ENCODE measurements at regions not wholly inside any gene's neighbourhood (a gene's known extent, or its start where the extent isn't known, plus 50 kb on each side); places are given as distances from the start of the nearest gene placed in this dataset.

DNA sequence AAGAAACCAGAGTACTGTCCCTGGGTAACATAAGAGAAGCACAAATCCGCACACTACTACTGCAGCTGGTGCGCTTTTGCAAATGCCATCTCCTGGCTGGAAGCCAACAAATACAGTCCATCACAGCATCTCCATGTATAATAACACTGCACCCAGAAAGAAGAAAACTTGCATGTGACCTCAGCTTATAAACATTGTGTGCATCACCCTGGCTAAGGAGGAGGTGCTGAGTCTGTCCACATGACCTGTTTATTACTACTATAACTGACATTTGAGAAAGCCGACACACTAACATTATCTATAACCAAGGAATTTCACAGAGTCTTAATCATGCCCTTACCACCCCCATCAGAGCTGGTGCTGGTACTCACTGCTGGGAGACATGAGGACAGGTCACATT, 516.8 kb downstream of the CFAP47 start:
- H4K20me1 ChIP-seq (ENCODE audit: insufficient read depth): no peaks in the 10 kb centered on the region
- H3K4me3 ChIP-seq (ENCODE audit: low read length): no peak overlapping the region
- no peaks in the 10 kb centered on the region for H3K9me3 ChIP-seq (ENCODE audit: low read length)
- TF ChIP-seq EP300 (conservative IDR thresholded peaks at IDR 0.05; ENCODE audit: poor library complexity, severe bottlenecking): no peak
- H3K4me2 ChIP-seq (ENCODE audit: low read length): no peak overlapping the region
- no peak overlapping the region for H2AFZ ChIP-seq (ENCODE audit: low read depth, low read length)
- H3K9ac ChIP-seq (ENCODE audit: low read length): no peak overlapping the region
- no peaks in the 10 kb centered on the region for H3K27me3 ChIP-seq (ENCODE audit: insufficient read depth, low read depth, low read length)
- no peaks in the 10 kb centered on the region for H3K36me3 ChIP-seq (ENCODE audit: insufficient read depth, low read length)
- H3F3A ChIP-seq (ENCODE audit: insufficient read depth, low read length, poor library complexity, severe bottlenecking): no peaks in the 10 kb centered on the region
- no peaks in the 10 kb centered on the region for H3K79me2 ChIP-seq (replicated peaks; ENCODE audit: insufficient read depth, low read length)
- no peaks in the 10 kb centered on the region for H3K9me2 ChIP-seq (ENCODE audit: insufficient read depth, low read length)
- H3K27ac ChIP-seq (ENCODE audit: low read length): no peak overlapping the region

DNA sequence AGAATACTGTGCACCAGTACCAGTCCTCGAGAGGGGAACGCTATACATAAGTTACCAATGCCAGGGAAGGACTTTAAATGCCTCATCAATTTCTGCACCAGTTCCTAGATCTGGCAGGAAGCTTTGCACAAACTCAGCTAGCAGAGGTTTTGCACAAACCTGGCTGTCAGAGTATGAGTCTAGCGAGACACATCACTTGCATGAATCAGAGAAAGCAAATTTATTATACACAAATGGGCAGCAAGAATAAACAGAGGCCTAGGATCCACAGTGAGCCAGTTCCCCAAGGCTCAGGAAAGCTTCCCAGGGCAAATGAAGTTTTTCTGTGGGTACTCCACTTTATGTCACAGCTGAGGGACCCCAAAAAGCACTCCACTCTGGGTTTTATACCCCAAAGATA, 523.5 kb downstream of the CFAP47 start:
- TF ChIP-seq, protein P1, sequence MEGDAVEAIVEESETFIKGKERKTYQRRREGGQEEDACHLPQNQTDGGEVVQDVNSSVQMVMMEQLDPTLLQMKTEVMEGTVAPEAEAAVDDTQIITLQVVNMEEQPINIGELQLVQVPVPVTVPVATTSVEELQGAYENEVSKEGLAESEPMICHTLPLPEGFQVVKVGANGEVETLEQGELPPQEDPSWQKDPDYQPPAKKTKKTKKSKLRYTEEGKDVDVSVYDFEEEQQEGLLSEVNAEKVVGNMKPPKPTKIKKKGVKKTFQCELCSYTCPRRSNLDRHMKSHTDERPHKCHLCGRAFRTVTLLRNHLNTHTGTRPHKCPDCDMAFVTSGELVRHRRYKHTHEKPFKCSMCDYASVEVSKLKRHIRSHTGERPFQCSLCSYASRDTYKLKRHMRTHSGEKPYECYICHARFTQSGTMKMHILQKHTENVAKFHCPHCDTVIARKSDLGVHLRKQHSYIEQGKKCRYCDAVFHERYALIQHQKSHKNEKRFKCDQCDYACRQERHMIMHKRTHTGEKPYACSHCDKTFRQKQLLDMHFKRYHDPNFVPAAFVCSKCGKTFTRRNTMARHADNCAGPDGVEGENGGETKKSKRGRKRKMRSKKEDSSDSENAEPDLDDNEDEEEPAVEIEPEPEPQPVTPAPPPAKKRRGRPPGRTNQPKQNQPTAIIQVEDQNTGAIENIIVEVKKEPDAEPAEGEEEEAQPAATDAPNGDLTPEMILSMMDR (IDR thresholded peaks at IDR 0.05; ENCODE audit: poor library complexity, severe bottlenecking): no peak
- TF ChIP-seq REST (IDR thresholded peaks at IDR 0.05; ENCODE audit: borderline replicate concordance): no peak
- no peak for TF ChIP-seq POLR2AphosphoS5 (IDR thresholded peaks at IDR 0.05)
- TF ChIP-seq RAD21 (conservative IDR thresholded peaks at IDR 0.05): no peak
- no peak for TF ChIP-seq SMC3 (conservative IDR thresholded peaks at IDR 0.05; ENCODE audit: poor library complexity)
- no peak for TF ChIP-seq TAF1 (IDR thresholded peaks at IDR 0.05; ENCODE audit: low read depth)
- TF ChIP-seq EP300 (conservative IDR thresholded peaks at IDR 0.05; ENCODE audit: poor library complexity, severe bottlenecking): no peak
- no peak for TF ChIP-seq EZH2 (IDR thresholded peaks at IDR 0.05; ENCODE audit: borderline replicate concordance, insufficient read depth, low read length, poor library complexity, severe bottlenecking)
- TF ChIP-seq MXI1 (conservative IDR thresholded peaks at IDR 0.05; ENCODE audit: poor library complexity, severe bottlenecking): no peak
- H3K27ac ChIP-seq (ENCODE audit: low read length): no peak overlapping the region
- H3K27me3 ChIP-seq (ENCODE audit: insufficient read depth, low read depth, low read length): no peaks in the 10 kb centered on the region
- H3K9ac ChIP-seq (ENCODE audit: low read length): no peak overlapping the region
- H3K9me2 ChIP-seq (ENCODE audit: insufficient read depth, low read length): no peaks in the 10 kb centered on the region
- no peak overlapping the region for H2AFZ ChIP-seq (ENCODE audit: low read depth, low read length)
- no peaks in the 10 kb centered on the region for H4K20me1 ChIP-seq (ENCODE audit: insufficient read depth)
- no peaks in the 10 kb centered on the region for H3K9me3 ChIP-seq (ENCODE audit: low read length)
- H3K36me3 ChIP-seq (ENCODE audit: insufficient read depth, low read length): no peaks in the 10 kb centered on the region
- no peak overlapping the region for H3K4me2 ChIP-seq (ENCODE audit: low read length)
- H3K79me2 ChIP-seq (replicated peaks; ENCODE audit: insufficient read depth, low read length): no peaks in the 10 kb centered on the region
- no peak overlapping the region for H3K4me3 ChIP-seq (ENCODE audit: low read length)
- H3F3A ChIP-seq (ENCODE audit: insufficient read depth, low read length, poor library complexity, severe bottlenecking): no peaks in the 10 kb centered on the region

DNA sequence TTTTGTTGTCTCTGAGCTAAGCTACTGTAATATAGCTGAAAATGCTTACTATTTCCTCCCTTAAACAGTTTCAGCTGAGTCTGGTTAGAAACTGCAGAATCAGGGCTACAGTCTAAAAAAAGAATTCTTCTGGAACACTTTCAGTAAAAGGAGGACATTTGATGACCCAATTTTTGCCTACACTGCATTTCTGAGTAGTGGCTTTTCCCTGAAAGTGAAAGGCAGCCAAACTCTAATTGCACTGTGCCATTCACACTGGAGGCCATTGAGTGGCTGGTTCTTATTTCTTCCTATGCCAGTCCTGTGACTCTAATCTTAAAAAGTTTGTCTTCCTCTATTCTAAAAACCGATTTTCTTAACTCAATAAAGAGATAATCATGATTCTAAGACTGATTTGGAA, 526.0 kb downstream of the CFAP47 start:
- no peak overlapping the region for H3K9ac ChIP-seq (ENCODE audit: low read length)
- no peak overlapping the region for H3K4me3 ChIP-seq (ENCODE audit: low read length)
- no peaks in the 10 kb centered on the region for H3K9me3 ChIP-seq (ENCODE audit: low read length)
- no peak overlapping the region for H3K4me2 ChIP-seq (ENCODE audit: low read length)
- H2AFZ ChIP-seq (ENCODE audit: low read depth, low read length): no peak overlapping the region
- no peaks in the 10 kb centered on the region for H3K27me3 ChIP-seq (ENCODE audit: insufficient read depth, low read depth, low read length)
- no peak overlapping the region for H3K27ac ChIP-seq (ENCODE audit: low read length)
- no peaks in the 10 kb centered on the region for H3K9me2 ChIP-seq (ENCODE audit: insufficient read depth, low read length)
- no peaks in the 10 kb centered on the region for H3K79me2 ChIP-seq (replicated peaks; ENCODE audit: insufficient read depth, low read length)
- no peaks in the 10 kb centered on the region for H4K20me1 ChIP-seq (ENCODE audit: insufficient read depth)
- TF ChIP-seq EZH2 (IDR thresholded peaks at IDR 0.05; ENCODE audit: borderline replicate concordance, insufficient read depth, low read length, poor library complexity, severe bottlenecking) (no peak), MXI1 (conservative IDR thresholded peaks at IDR 0.05; ENCODE audit: poor library complexity, severe bottlenecking) (no peak), REST (IDR thresholded peaks at IDR 0.05; ENCODE audit: borderline replicate concordance) (no peak), POLR2AphosphoS5 (IDR thresholded peaks at IDR 0.05) (no peak), RAD21 (conservative IDR thresholded peaks at IDR 0.05) (no peak), TAF1 (IDR thresholded peaks at IDR 0.05; ENCODE audit: low read depth) (no peak), SMC3 (conservative IDR thresholded peaks at IDR 0.05; ENCODE audit: poor library complexity) (no peak), EP300 (conservative IDR thresholded peaks at IDR 0.05; ENCODE audit: poor library complexity, severe bottlenecking) (no peak)
- TF ChIP-seq, protein P1 (IDR thresholded peaks at IDR 0.05; ENCODE audit: poor library complexity, severe bottlenecking): no peak
- no peaks in the 10 kb centered on the region for H3K36me3 ChIP-seq (ENCODE audit: insufficient read depth, low read length)
- H3F3A ChIP-seq (ENCODE audit: insufficient read depth, low read length, poor library complexity, severe bottlenecking): no peaks in the 10 kb centered on the region
